Body of pancreas (tissue), 4 donors: ENCODE measurements at regions not wholly inside any gene's neighbourhood (a gene's known extent, or its start where the extent isn't known, plus 50 kb on each side); places are given as distances from the start of the nearest gene placed in this dataset.

Experiments
- ATAC-seq: fragments of 150-250 bp; one replicate; pipeline ENCODE4 v1.9.1; 2016
- DNase-seq, 4 donors: peaks; one replicate each; pipeline ENCODE4 v3.0.0-alpha.2; 2019
- H3K27ac ChIP-seq, 4 donors: fragments of 200-600 bp; sonication (generic); 1 replicate in 3 of 4; 2 replicates in 1 of 4; pipeline versions ENCODE4 v1.5.1 to v1.6.1; 2016 to 2019; ENCODE audit warnings: mild to moderate bottlenecking in 1 of 4, mixed read lengths in 1 of 4, moderate library complexity in 1 of 4
- H3K27me3 ChIP-seq, 2 donors: fragments of 200-600 bp; sonication (generic); one replicate each; pipeline ENCODE4 v1.6.0; 2016; ENCODE audit warnings: mild to moderate bottlenecking in 1 of 2
- H3K36me3 ChIP-seq, 2 donors: fragments of 200-600 bp; sonication (generic); replicated peaks in 1 of 2; 2 replicates each; pipeline ENCODE4 v1.5.1; 2016; ENCODE audit warnings: low read depth in 2 of 2; ENCODE audit not compliant: insufficient read depth in 1 of 2
- H3K4me1 ChIP-seq: fragments of 200-600 bp; sonication (generic); one replicate; pipeline ENCODE4 v1.6.0; 2016
- H3K4me3 ChIP-seq, 2 donors: fragments of 200-600 bp; sonication (generic); 1 replicate in 1 of 2; 2 replicates in 1 of 2; pipeline ENCODE4 v1.5.1; 2016 to 2019
- H3K9me3 ChIP-seq, 3 donors: fragments of 200-600 bp; sonication (generic); 1 replicate in 2 of 3; 2 replicates in 1 of 3; pipeline ENCODE4 v1.5.1; 2016
- CTCF ChIP-seq, 7 experiments: fragments of 450-650 bp in 4 of 7; fragments of 200-600 bp in 3 of 7; sonication (generic) in 3 of 7; IDR thresholded peaks; one replicate each; pipeline ENCODE4 v1.5.1; 2016 to 2019; ENCODE audit warnings: antibody characterized with exemption in 7 of 7
- POLR2A ChIP-seq, 3 donors: fragments of 450-650 bp; IDR thresholded peaks; one replicate each; pipeline ENCODE4 v1.6.1; 2016; ENCODE audit warnings: antibody characterized with exemption in 3 of 3, mild to moderate bottlenecking in 2 of 3
- WGBS, 2 donors: methylation state at CpG; one replicate each; pipeline ENCODE4 v1.1.5; 2017; 5-methylcytosine and 5-hydroxymethylcytosine counted together
- intact Hi-C: fragments of 100-400 bp; cut with DNase I; formaldehyde crosslinking; loops from one replicate; pipeline ENCODE4 v1.15.1; 2023

DNA sequence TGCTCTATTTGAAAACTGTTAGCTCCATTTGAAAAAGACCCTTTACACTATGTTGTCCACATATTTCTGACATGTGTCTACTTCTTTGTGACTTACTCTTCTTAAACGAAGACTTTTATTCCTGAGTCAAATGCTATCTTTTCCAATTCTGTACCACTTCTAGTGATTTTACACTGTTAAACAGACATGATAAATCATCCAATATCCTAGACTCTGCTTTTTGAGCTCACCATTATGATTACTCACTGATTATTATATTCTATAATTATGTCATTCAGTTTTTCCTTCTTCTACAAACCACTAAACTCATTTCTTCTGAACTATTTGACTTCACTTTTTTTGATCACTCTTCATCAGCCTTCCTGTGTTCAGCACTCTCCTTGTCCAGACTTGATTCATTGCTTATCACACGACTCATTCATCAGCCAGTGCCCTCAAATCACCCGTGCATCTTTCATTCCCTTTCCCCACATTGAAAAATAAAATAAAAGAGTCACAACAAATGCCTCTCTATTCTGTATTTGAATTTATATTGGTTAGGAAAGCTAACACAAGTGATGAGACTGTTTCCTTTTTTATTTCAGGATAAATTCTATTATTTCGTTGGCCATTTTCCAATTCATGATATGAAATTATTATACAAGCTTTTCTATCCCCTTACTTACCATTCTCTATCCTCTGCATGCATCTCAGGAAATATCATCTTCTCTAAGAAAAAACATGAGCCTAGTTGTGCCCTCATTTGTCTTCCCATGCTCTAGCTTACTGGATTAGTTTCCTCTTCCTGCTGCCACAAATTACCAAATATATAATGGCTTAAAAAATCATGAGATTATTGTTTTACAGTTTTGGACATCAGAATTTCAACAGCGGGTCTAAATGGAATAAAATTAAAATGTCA is 1482.1 kb upstream of the MIR17HG start:
- 48% methylated on average over 5 of the region's 5 CpGs for WGBS, 2 donors
- intact Hi-C loops = no loop called here
- H3K36me3 ChIP-seq = no peaks in the 10 kb centered on the region
- no peaks in the 10 kb centered on the region for H3K27me3 ChIP-seq
- H3K27ac ChIP-seq = no peak overlapping the region
- TF ChIP-seq CTCF (IDR thresholded peaks at IDR 0.05) (no peak), POLR2A (IDR thresholded peaks at IDR 0.05) (no peak)
- ATAC-seq (no peak), DNase-seq (no peak)
- no peaks in the 10 kb centered on the region for H3K4me1 ChIP-seq
- no peak overlapping the region for H3K4me3 ChIP-seq
- H3K9me3 ChIP-seq = no peaks in the 10 kb centered on the region

DNA sequence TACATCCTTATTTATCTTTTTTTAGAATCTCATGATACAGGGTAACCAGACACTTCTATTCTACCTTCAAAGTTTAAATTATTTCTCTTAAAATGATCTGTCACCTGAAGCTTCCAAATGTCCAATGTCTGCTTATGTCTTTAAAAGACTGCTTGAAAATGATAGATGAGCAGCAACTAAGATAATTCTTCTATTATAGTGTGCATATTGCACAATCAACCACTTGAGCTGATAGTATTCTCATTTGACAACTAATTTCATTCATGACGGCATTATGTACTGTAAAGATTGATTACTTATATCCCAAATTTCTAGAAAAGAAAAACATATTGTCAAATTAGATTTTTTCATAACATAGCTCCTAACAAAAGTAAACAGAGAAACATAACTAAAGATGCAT is 1478.2 kb upstream of the MIR17HG start:
- no peaks in the 10 kb centered on the region for H3K27me3 ChIP-seq
- H3K9me3 ChIP-seq = no peaks in the 10 kb centered on the region
- intact Hi-C loops = no loop called here
- ATAC-seq (no peak), DNase-seq (no peak)
- no peaks in the 10 kb centered on the region for H3K36me3 ChIP-seq
- H3K4me1 ChIP-seq = no peaks in the 10 kb centered on the region
- TF ChIP-seq POLR2A (IDR thresholded peaks at IDR 0.05) (no peak), CTCF (IDR thresholded peaks at IDR 0.05) (no peak)
- H3K27ac ChIP-seq = no peak overlapping the region
- no peak overlapping the region for H3K4me3 ChIP-seq
- 52 to 53% methylated on average over 1 of the region's 1 CpG for WGBS, 2 donors

DNA sequence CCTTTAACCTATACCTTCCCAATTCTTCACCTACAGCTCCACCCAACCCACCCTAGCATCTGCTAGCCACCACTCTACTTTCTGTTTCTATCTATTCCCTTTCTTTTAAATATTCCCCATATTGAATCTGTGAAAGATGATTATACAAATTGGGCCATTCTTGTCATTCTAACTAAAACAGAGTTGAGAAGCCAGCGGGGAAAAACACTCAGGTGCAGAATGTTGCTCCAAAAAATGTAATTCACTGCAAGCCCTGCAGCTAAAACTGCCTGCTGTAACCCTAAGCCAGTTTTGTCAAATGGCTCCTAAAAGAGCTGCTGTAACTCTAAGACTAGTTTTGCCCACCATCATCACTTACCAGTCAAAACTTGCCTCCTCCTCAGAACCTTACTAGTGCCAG is 1468.6 kb upstream of the MIR17HG start:
- Histone ChIP-seq H3K27ac (no peak overlapping the region), H3K27me3 (no peaks in the 10 kb centered on the region), H3K4me3 (no peak overlapping the region), H3K9me3 (no peaks in the 10 kb centered on the region), H3K36me3 (no peaks in the 10 kb centered on the region), H3K4me1 (no peaks in the 10 kb centered on the region)
- WGBS, 2 donors = 48 to 63% methylated on average over 1 of the region's 1 CpG
- ATAC-seq (no peak), DNase-seq (no peak)
- intact Hi-C loops = no loop called here
- no peak for TF ChIP-seq POLR2A (IDR thresholded peaks at IDR 0.05)
- TF ChIP-seq CTCF (IDR thresholded peaks at IDR 0.05) = no peak

- Histone ChIP-seq H3K9me3 (no peaks in the 10 kb centered on the region), H3K27me3 (no peaks in the 10 kb centered on the region), H3K4me3 (no peak overlapping the region), H3K4me1 (no peaks in the 10 kb centered on the region), H3K27ac (no peak overlapping the region), H3K36me3 (no peaks in the 10 kb centered on the region)
- ATAC-seq (no peak), DNase-seq (no peak)
- TF ChIP-seq CTCF (IDR thresholded peaks at IDR 0.05) (no peak), POLR2A (IDR thresholded peaks at IDR 0.05) (no peak)
- intact Hi-C loops = no loop called here
- WGBS, 2 donors = 82 to 90% methylated on average over 13 of the region's 13 CpGs
Measured at GRCh38 chr13:89880201-89880600, 1467.3 kb upstream of the MIR17HG start.
